OCI-LY7 (cell line): ENCODE measurements at regions not wholly inside any gene's neighbourhood (a gene's known extent, or its start where the extent isn't known, plus 50 kb on each side); places are given as distances from the start of the nearest gene placed in this dataset.

Experiments used
- CTCF ChIP-seq: fragments of 200-600 bp; sonication (generic); conservative IDR thresholded peaks from 2 replicates; pipeline ENCODE4 v1.5.1; 2014; ENCODE audit warnings: mild to moderate bottlenecking, antibody characterized with exemption, low read length, moderate library complexity, mixed read lengths
- EZH2phosphoT487 ChIP-seq: fragments of 200-600 bp; sonication (generic); IDR thresholded peaks from 2 replicates; pipeline ENCODE4 v1.6.1; 2018; ENCODE audit warnings: low read depth, borderline replicate concordance, mild to moderate bottlenecking, mixed run types, antibody characterized with exemption, low read length, moderate library complexity, mixed read lengths

- no peak for TF ChIP-seq CTCF
- no peak for TF ChIP-seq EZH2phosphoT487
Observed at GRCh38 chr22:34904486-34904885, 161.5 kb upstream of the ISX start.
